ENCODE measurements at regions not wholly inside any gene's neighbourhood (a gene's known extent, or its start where the extent isn't known, plus 50 kb on each side); places are given as distances from the start of the nearest gene placed in this dataset.

GRCh38 chr11:109973486-109973885, 119.7 kb upstream of the ZC3H12C start:
- Histone ChIP-seq H3K4me3 (no peak overlapping the region), H3K27me3 (no peaks in the 10 kb centered on the region), H3K4me1 (peaks cover 0 to 4% (median 0%) of the 10 kb centered on the region in 4 donors), H3K27ac (no peak overlapping the region), H3K9me3 (peaks cover 0 to 6% (median 2%) of the 10 kb centered on the region in 4 donors), H3K36me3 (no peaks in the 10 kb centered on the region)
- TF ChIP-seq EP300 (IDR thresholded peaks at IDR 0.05) (no peak), POLR2AphosphoS5 (IDR thresholded peaks at IDR 0.05) (no peak), POLR2A (IDR thresholded peaks at IDR 0.05) (no peak), CTCF (IDR thresholded peaks at IDR 0.05) (no peak)
- 79 to 87% (median 82%) methylated on average over 5 of the region's 5 CpGs for WGBS, 5 donors
- intact Hi-C loops (cut with DNase I; ENCODE audit: low total_unique reads): no loop called here
- DNase-seq: no peak

GRCh38 chr11:109974523-109974922, 118.7 kb upstream of the ZC3H12C start:
- WGBS, 5 donors: 66 to 83% (median 74%) methylated on average over 3 of the region's 3 CpGs
- no peak overlapping the region for H3K4me3 ChIP-seq
- H3K27me3 ChIP-seq: no peaks in the 10 kb centered on the region
- TF ChIP-seq EP300 (IDR thresholded peaks at IDR 0.05) (no peak), POLR2AphosphoS5 (IDR thresholded peaks at IDR 0.05) (no peak), POLR2A (IDR thresholded peaks at IDR 0.05) (no peak), CTCF (IDR thresholded peaks at IDR 0.05) (no peak)
- peaks cover 0 to 6% (median 2%) of the 10 kb centered on the region in 4 donors for H3K9me3 ChIP-seq
- peaks cover 0 to 4% (median 0%) of the 10 kb centered on the region in 4 donors for H3K4me1 ChIP-seq
- no peak for DNase-seq
- no peaks in the 10 kb centered on the region for H3K36me3 ChIP-seq
- intact Hi-C loops (cut with DNase I; ENCODE audit: low total_unique reads): no loop called here
- H3K27ac ChIP-seq: no peak overlapping the region

- DNase-seq: no peak
- Histone ChIP-seq H3K9me3 (peaks cover 0 to 6% (median 2%) of the 10 kb centered on the region in 4 donors), H3K27ac (no peak overlapping the region), H3K4me3 (no peak overlapping the region), H3K36me3 (no peaks in the 10 kb centered on the region), H3K4me1 (no peaks in the 10 kb centered on the region), H3K27me3 (no peaks in the 10 kb centered on the region)
- WGBS, 5 donors: 78 to 90% (median 85%) methylated on average over 2 of the region's 2 CpGs
- TF ChIP-seq POLR2AphosphoS5 (IDR thresholded peaks at IDR 0.05) (no peak), POLR2A (IDR thresholded peaks at IDR 0.05) (no peak)
- intact Hi-C loops (cut with DNase I; ENCODE audit: low total_unique reads): no loop called here
Observed at GRCh38 chr11:109978895-109979294, 114.3 kb upstream of the ZC3H12C start.

- TF ChIP-seq CTCF (IDR thresholded peaks at IDR 0.05) (no peak), POLR2A (IDR thresholded peaks at IDR 0.05) (no peak)
- Histone ChIP-seq H3K9me3 (peaks cover 0 to 6% (median 2%) of the 10 kb centered on the region in 4 donors), H3K4me3 (no peak overlapping the region), H3K36me3 (no peaks in the 10 kb centered on the region), H3K4me1 (no peaks in the 10 kb centered on the region), H3K27ac (no peak overlapping the region), H3K27me3 (no peaks in the 10 kb centered on the region)
- intact Hi-C loops (cut with DNase I; ENCODE audit: low total_unique reads): no loop called here
- WGBS, 5 donors: 31 to 56% (median 36%) methylated on average over 1 of the region's 1 CpG
- no peak for DNase-seq
Observed at GRCh38 chr11:109981031-109981636, 112.1 kb upstream of the ZC3H12C start.

GRCh38 chr11:109983358-109983757, 109.8 kb upstream of the ZC3H12C start:
- TF ChIP-seq POLR2AphosphoS5 (IDR thresholded peaks at IDR 0.05): no peak
- no peak for TF ChIP-seq POLR2A (IDR thresholded peaks at IDR 0.05)
- TF ChIP-seq CTCF (IDR thresholded peaks at IDR 0.05): no peak
- TF ChIP-seq EP300 (IDR thresholded peaks at IDR 0.05): no peak
- Histone ChIP-seq H3K4me1 (no peaks in the 10 kb centered on the region), H3K27me3 (no peaks in the 10 kb centered on the region), H3K36me3 (no peaks in the 10 kb centered on the region), H3K4me3 (no peak overlapping the region), H3K27ac (no peak overlapping the region), H3K9me3 (no peaks in the 10 kb centered on the region)
- intact Hi-C loops (cut with DNase I; ENCODE audit: low total_unique reads): no loop called here
- 92 to 99% (median 98%) methylated on average over 3 of the region's 3 CpGs for WGBS, 5 donors
- DNase-seq: no peak
